ENCODE measurements at regions not wholly inside any gene's neighbourhood (a gene's known extent, or its start where the extent isn't known, plus 50 kb on each side); places are given as distances from the start of the nearest gene placed in this dataset.
"Not testable (repeated sequence)": the region's sequence is repeated elsewhere in the genome, so short reads cannot be mapped to it uniquely, and the experiment has no call there.

DNA sequence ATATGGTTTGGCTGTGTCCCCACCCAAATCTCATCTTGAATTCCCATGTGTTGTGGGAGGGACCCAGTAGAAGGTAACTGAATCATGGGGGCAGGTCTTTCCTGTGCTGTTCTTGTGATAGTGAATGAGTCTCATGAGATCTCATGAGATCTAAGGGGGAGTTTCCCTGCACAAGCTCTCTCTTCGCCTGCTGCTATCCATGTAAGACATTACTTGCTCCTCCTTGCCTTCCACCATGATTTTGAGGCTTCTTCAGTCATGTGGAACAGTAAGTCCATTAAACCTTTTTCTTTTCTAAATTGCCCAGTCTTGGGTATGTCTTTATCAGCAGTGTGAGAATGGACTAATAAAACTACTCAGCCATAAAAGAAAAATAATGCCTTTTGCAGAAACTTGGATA, 80.8 kb upstream of the SERPINE2 start:
- not testable (repeated sequence) for H3K4me2 ChIP-seq (ENCODE audit: low read depth, low read length, poor library complexity, severe bottlenecking); DNase-seq; H3K4me1 ChIP-seq (ENCODE audit: low read length); H3K27ac ChIP-seq (ENCODE audit: low read length); H4K20me1 ChIP-seq (ENCODE audit: insufficient read depth, low read depth, low read length); H2AFZ ChIP-seq (ENCODE audit: low read length); H3K4me3 ChIP-seq (ENCODE audit: low read length); H3K9me3 ChIP-seq (ENCODE audit: low read length); H3K36me3 ChIP-seq (ENCODE audit: insufficient read depth, low read length); H3K9me2 ChIP-seq (replicated peaks; ENCODE audit: insufficient read depth, low read length); H3K9ac ChIP-seq (ENCODE audit: low read length); H3K79me2 ChIP-seq (ENCODE audit: low read length); H3K27me3 ChIP-seq (ENCODE audit: low read length)

DNA sequence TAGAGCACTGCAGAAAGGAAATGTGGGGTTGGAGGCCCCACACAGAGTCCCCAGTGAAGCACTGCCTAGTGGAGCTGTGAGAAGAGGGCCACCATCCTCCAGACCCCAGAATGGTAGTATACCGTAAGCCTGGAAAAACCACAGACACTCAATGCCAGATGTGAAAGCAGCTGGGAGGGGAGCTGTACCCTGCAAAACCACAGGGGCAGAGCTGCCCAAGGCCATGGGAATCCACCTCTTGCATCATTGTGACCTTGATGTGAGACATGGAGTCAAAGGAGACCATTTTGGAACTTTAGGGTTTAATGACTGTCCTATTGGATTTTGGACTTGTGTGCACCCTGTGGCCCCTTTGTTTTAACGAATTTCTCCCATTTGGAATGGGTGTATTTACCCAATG, 75.3 kb upstream of the SERPINE2 start:
- no peaks in the 10 kb centered on the region for H4K20me1 ChIP-seq (ENCODE audit: insufficient read depth, low read depth, low read length)
- no peaks in the 10 kb centered on the region for H3K27me3 ChIP-seq (ENCODE audit: low read length)
- no peak for DNase-seq
- H3K9me3 ChIP-seq (ENCODE audit: low read length): no peaks in the 10 kb centered on the region
- no peaks in the 10 kb centered on the region for H3K36me3 ChIP-seq (ENCODE audit: insufficient read depth, low read length)
- H3K79me2 ChIP-seq (ENCODE audit: low read length): no peaks in the 10 kb centered on the region
- no peak overlapping the region for H2AFZ ChIP-seq (ENCODE audit: low read length)
- H3K4me3 ChIP-seq (ENCODE audit: low read length): no peak overlapping the region
- H3K27ac ChIP-seq (ENCODE audit: low read length): no peak overlapping the region
- H3K9me2 ChIP-seq (replicated peaks; ENCODE audit: insufficient read depth, low read length): no peaks in the 10 kb centered on the region
- no peak overlapping the region for H3K9ac ChIP-seq (ENCODE audit: low read length)
- H3K4me2 ChIP-seq (ENCODE audit: low read depth, low read length, poor library complexity, severe bottlenecking): no peak overlapping the region
- H3K4me1 ChIP-seq (ENCODE audit: low read length): no peaks in the 10 kb centered on the region

DNA sequence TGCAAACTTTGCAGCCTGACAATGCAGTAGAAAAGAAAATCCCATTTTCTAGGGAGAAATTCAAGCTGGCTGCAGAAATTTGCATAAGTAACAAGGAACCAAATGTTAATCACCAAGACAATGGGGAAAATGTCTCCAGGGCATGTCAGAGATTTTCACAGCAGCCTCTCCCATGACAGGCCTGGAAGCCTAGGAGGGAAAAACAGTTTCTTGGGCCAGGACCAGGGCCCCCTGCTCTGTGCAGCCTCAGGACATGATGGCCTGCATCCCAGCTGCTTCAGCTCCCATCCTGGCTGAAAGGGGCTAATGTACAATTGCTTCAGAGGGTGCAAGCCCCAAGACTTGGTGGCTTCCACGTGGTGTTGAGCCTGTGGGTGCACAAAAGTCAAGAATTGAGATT, 74.8 kb upstream of the SERPINE2 start:
- H2AFZ ChIP-seq (ENCODE audit: low read length); H3K27ac ChIP-seq (ENCODE audit: low read length); H3K36me3 ChIP-seq (ENCODE audit: insufficient read depth, low read length); H3K4me2 ChIP-seq (ENCODE audit: low read depth, low read length, poor library complexity, severe bottlenecking); H4K20me1 ChIP-seq (ENCODE audit: insufficient read depth, low read depth, low read length); H3K9ac ChIP-seq (ENCODE audit: low read length); H3K9me2 ChIP-seq (replicated peaks; ENCODE audit: insufficient read depth, low read length); H3K4me3 ChIP-seq (ENCODE audit: low read length); DNase-seq; H3K4me1 ChIP-seq (ENCODE audit: low read length); H3K27me3 ChIP-seq (ENCODE audit: low read length); H3K9me3 ChIP-seq (ENCODE audit: low read length); H3K79me2 ChIP-seq (ENCODE audit: low read length): not testable (repeated sequence)

DNA sequence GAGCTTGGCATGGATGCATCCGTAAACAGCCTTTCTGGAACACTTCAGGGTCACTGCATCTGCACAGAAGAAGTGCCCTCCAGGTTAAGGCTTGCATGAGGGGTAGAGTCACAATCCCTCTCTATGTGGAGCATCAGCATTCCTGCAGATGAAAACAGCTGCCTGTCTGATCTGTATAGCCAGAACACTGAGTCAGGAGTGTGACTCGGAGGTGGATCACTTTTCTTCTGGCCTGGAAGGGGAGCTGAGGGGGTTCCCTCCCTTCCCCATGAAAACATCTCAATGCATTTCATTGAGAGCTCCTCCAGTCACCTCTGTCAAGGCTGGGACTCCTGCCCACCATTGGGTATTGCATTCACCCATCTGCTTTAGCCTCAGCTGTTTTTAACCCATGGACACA, 72.5 kb upstream of the SERPINE2 start:
- DNase-seq: no peak
- no peak overlapping the region for H2AFZ ChIP-seq (ENCODE audit: low read length)

DNA sequence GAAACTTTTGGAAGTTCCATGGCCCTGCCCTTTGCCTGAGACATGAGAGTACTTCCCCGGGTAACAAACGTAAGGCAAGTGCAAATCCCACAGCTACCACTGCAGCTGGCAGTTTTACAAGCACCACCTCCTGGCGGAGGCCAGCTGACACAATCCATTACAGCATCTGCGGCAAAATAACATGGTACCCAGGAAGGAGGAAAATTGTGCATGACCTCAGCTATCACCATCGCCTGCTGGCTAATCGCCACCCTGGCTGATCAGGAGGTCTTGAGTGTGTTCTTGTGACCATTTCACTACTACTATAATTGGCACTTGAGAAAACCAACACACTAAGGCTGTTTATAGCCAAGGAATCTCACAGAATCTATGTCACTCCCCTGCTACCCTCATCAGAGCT, 71.7 kb upstream of the SERPINE2 start:
- H3K36me3 ChIP-seq (ENCODE audit: insufficient read depth, low read length): no peaks in the 10 kb centered on the region
- H3K9me3 ChIP-seq (ENCODE audit: low read length): no peaks in the 10 kb centered on the region
- H3K4me1 ChIP-seq (ENCODE audit: low read length): no peaks in the 10 kb centered on the region
- no peak for DNase-seq
- no peak overlapping the region for H3K27ac ChIP-seq (ENCODE audit: low read length)
- H3K9ac ChIP-seq (ENCODE audit: low read length): no peak overlapping the region
- no peaks in the 10 kb centered on the region for H3K9me2 ChIP-seq (replicated peaks; ENCODE audit: insufficient read depth, low read length)
- no peak overlapping the region for H3K4me3 ChIP-seq (ENCODE audit: low read length)
- no peak overlapping the region for H3K4me2 ChIP-seq (ENCODE audit: low read depth, low read length, poor library complexity, severe bottlenecking)
- no peak overlapping the region for H2AFZ ChIP-seq (ENCODE audit: low read length)
- H3K27me3 ChIP-seq (ENCODE audit: low read length): no peaks in the 10 kb centered on the region
- H4K20me1 ChIP-seq (ENCODE audit: insufficient read depth, low read depth, low read length): no peaks in the 10 kb centered on the region
- no peaks in the 10 kb centered on the region for H3K79me2 ChIP-seq (ENCODE audit: low read length)

More for the DNA sequence above, 72.5 kb upstream of the SERPINE2 start:
- Histone ChIP-seq H3K9me3 (ENCODE audit: low read length) (no peaks in the 10 kb centered on the region), H3K27me3 (ENCODE audit: low read length) (no peaks in the 10 kb centered on the region), H3K9ac (ENCODE audit: low read length) (no peak overlapping the region), H3K36me3 (ENCODE audit: insufficient read depth, low read length) (no peaks in the 10 kb centered on the region), H3K9me2 (replicated peaks; ENCODE audit: insufficient read depth, low read length) (no peaks in the 10 kb centered on the region), H3K27ac (ENCODE audit: low read length) (no peak overlapping the region), H3K4me1 (ENCODE audit: low read length) (no peaks in the 10 kb centered on the region), H3K4me2 (ENCODE audit: low read depth, low read length, poor library complexity, severe bottlenecking) (no peak overlapping the region), H3K79me2 (ENCODE audit: low read length) (no peaks in the 10 kb centered on the region), H4K20me1 (ENCODE audit: insufficient read depth, low read depth, low read length) (no peaks in the 10 kb centered on the region), H3K4me3 (ENCODE audit: low read length) (no peak overlapping the region)

DNA sequence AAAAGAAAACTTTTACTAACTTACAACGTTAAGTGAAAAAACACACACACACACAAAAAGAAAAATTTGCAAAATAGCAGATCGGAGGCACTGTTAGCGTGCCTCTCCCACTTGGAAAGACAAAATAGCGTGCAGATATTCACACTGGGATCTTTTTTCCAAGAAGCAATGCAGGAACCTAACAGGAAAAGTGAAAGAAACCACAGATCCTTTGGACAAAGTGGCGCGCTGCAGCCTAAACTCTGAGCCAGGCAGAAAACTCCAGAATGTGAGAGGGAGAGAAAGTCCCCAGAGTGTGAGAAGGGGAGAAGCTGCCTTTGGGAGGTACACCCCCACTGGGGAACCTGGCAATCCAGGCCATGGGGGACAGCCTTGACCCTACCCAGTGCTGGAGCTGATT, 70.7 kb upstream of the SERPINE2 start:
- no peaks in the 10 kb centered on the region for H3K36me3 ChIP-seq (ENCODE audit: insufficient read depth, low read length)
- no peak overlapping the region for H2AFZ ChIP-seq (ENCODE audit: low read length)
- no peaks in the 10 kb centered on the region for H3K27me3 ChIP-seq (ENCODE audit: low read length)
- H4K20me1 ChIP-seq (ENCODE audit: insufficient read depth, low read depth, low read length): no peaks in the 10 kb centered on the region
- H3K4me3 ChIP-seq (ENCODE audit: low read length): no peak overlapping the region
- H3K4me1 ChIP-seq (ENCODE audit: low read length): no peaks in the 10 kb centered on the region
- no peak overlapping the region for H3K27ac ChIP-seq (ENCODE audit: low read length)
- H3K79me2 ChIP-seq (ENCODE audit: low read length): no peaks in the 10 kb centered on the region
- no peak for DNase-seq
- H3K4me2 ChIP-seq (ENCODE audit: low read depth, low read length, poor library complexity, severe bottlenecking): no peak overlapping the region
- H3K9ac ChIP-seq (ENCODE audit: low read length): no peak overlapping the region
- no peaks in the 10 kb centered on the region for H3K9me3 ChIP-seq (ENCODE audit: low read length)
- H3K9me2 ChIP-seq (replicated peaks; ENCODE audit: insufficient read depth, low read length): no peaks in the 10 kb centered on the region

DNA sequence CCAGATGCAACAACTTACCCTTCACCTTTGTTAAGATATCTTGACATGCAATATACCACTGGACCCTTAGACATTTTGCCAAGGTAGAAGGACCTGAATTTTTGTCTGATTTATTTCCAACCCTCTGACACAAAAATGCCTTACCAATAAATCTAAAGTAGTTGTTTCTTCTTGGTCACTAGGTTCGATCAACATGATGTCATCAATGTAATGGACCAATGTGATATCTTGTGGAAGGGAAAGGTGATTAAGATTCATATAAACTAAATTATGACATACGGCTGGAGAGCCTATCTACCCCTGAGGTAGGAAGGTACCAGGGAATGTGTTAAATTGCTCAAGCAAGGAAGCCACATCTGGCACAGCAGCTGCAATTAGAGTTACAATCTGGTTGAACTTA, 67.7 kb upstream of the SERPINE2 start:
- no peak overlapping the region for H3K9ac ChIP-seq (ENCODE audit: low read length)
- H3K27me3 ChIP-seq (ENCODE audit: low read length): no peaks in the 10 kb centered on the region
- peaks cover 6% of the 10 kb centered on the region for H3K4me1 ChIP-seq (ENCODE audit: low read length)
- no peaks in the 10 kb centered on the region for H3K36me3 ChIP-seq (ENCODE audit: insufficient read depth, low read length)
- no peak overlapping the region for H3K4me2 ChIP-seq (ENCODE audit: low read depth, low read length, poor library complexity, severe bottlenecking)
- H3K9me2 ChIP-seq (replicated peaks; ENCODE audit: insufficient read depth, low read length): no peaks in the 10 kb centered on the region
- no peak overlapping the region for H3K27ac ChIP-seq (ENCODE audit: low read length)
- no peaks in the 10 kb centered on the region for H4K20me1 ChIP-seq (ENCODE audit: insufficient read depth, low read depth, low read length)
- H2AFZ ChIP-seq (ENCODE audit: low read length): no peak overlapping the region
- DNase-seq: no peak
- no peaks in the 10 kb centered on the region for H3K79me2 ChIP-seq (ENCODE audit: low read length)
- H3K9me3 ChIP-seq (ENCODE audit: low read length): no peaks in the 10 kb centered on the region
- H3K4me3 ChIP-seq (ENCODE audit: low read length): no peak overlapping the region

DNA sequence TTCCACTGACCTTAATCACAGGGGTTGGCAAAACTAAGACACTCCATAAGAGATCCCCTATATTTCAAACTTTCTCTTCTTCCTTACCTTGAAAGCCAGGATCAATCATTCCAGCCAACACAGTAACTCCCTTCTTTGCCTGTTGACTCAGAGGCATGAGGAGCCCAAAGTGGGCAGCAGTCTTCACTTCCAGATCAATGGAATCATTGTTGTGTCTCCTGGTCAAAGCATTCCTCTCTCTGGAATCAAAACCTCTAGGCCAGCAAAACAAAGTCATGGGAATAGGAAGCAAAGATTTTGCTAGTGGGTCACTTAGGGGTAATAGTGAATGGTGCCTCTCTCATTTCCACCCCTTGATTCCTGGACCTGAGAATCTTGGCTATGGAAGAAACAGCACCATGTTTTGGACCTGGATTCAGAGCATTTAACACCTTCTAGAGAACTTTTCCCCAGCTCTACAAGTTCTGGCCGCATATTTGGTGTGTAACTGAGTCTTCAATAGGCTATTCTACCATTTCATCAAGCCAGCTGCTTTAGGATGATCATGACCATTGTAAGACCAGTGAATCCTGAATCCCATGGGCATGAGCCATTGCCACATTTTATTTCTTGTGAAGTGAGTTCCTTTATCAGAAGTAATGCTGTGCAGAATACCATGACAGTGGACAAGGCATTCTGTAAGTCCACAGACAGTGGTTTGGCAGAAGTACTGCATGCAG, 65.7 kb upstream of the SERPINE2 start:
- DNase-seq: no peak
- Histone ChIP-seq H3K9me2 (replicated peaks; ENCODE audit: insufficient read depth, low read length) (no peaks in the 10 kb centered on the region), H3K79me2 (ENCODE audit: low read length) (no peaks in the 10 kb centered on the region), H3K4me1 (ENCODE audit: low read length) (peaks cover 6% of the 10 kb centered on the region), H3K9me3 (ENCODE audit: low read length) (no peaks in the 10 kb centered on the region), H3K4me2 (ENCODE audit: low read depth, low read length, poor library complexity, severe bottlenecking) (no peak overlapping the region), H2AFZ (ENCODE audit: low read length) (no peak overlapping the region), H4K20me1 (ENCODE audit: insufficient read depth, low read depth, low read length) (no peaks in the 10 kb centered on the region), H3K9ac (ENCODE audit: low read length) (no peak overlapping the region), H3K36me3 (ENCODE audit: insufficient read depth, low read length) (no peaks in the 10 kb centered on the region), H3K27me3 (ENCODE audit: low read length) (no peaks in the 10 kb centered on the region), H3K27ac (ENCODE audit: low read length) (no peak overlapping the region), H3K4me3 (ENCODE audit: low read length) (no peak overlapping the region)

DNA sequence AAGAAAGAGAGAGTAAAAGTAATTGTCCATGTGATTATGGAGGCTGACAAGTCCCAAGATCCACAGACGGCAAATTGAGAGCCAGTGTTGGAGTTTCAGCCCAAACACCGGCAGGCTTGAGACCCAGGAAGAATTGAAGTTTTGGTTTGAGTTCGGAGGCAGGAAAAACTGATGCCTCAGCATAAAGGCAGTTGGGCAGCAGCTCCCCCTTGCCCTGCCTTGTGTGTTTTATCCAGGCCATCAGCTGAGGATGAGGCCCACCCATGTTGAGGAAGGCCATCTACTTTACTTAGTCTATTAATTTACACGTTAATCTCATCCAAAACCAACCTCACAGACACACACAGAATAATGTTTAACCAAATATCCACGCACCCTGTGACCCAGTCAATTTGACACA, 64.6 kb upstream of the SERPINE2 start:
- no peak overlapping the region for H2AFZ ChIP-seq (ENCODE audit: low read length)
- peaks cover 6% of the 10 kb centered on the region for H3K4me1 ChIP-seq (ENCODE audit: low read length)
- no peak overlapping the region for H3K4me2 ChIP-seq (ENCODE audit: low read depth, low read length, poor library complexity, severe bottlenecking)
- no peak overlapping the region for H3K4me3 ChIP-seq (ENCODE audit: low read length)
- no peak for DNase-seq
- no peak overlapping the region for H3K27ac ChIP-seq (ENCODE audit: low read length)
- H3K9me2 ChIP-seq (replicated peaks; ENCODE audit: insufficient read depth, low read length): no peaks in the 10 kb centered on the region
- H4K20me1 ChIP-seq (ENCODE audit: insufficient read depth, low read depth, low read length): no peaks in the 10 kb centered on the region
- no peak overlapping the region for H3K9ac ChIP-seq (ENCODE audit: low read length)
- no peaks in the 10 kb centered on the region for H3K27me3 ChIP-seq (ENCODE audit: low read length)
- no peaks in the 10 kb centered on the region for H3K36me3 ChIP-seq (ENCODE audit: insufficient read depth, low read length)
- H3K79me2 ChIP-seq (ENCODE audit: low read length): no peaks in the 10 kb centered on the region
- H3K9me3 ChIP-seq (ENCODE audit: low read length): no peaks in the 10 kb centered on the region
